T-cell (primary cell): ENCODE measurements at regions not wholly inside any gene's neighbourhood (a gene's known extent, or its start where the extent isn't known, plus 50 kb on each side); places are given as distances from the start of the nearest gene placed in this dataset.
A peak's percentile ranks its signal among the peaks of the same experiment; 100 is the strongest.
"Not testable (repeated sequence)": the region's sequence is repeated elsewhere in the genome, so short reads cannot be mapped to it uniquely, and the experiment has no call there.

Experiments
- ATAC-seq, 4 experiments: fragments of 200-7000 bp in 3 of 4; fragments of 150-1000 bp in 1 of 4; cut with Tn5 transposase; replicated peaks in 1 of 4; 1 replicate in 3 of 4; 2 replicates in 1 of 4; pipeline ENCODE4 v1.10.0; 2021; ENCODE audit warnings: moderate library complexity in 3 of 4, mild to moderate bottlenecking in 2 of 4, moderate number of reproducible peaks in 1 of 4
- CTCF ChIA-PET, 2 donors: fragments of 300-600 bp; sonication (Branson Sonifier 250); formaldehyde crosslinking; loops; one replicate each; lab custom pipeline; 2022; ENCODE audit warnings: antibody characterized with exemption in 2 of 2; lab: Charles Lee
- POLR2A ChIA-PET, 2 donors: fragments of 300-600 bp; sonication (Branson Sonifier 250); formaldehyde crosslinking; loops; one replicate each; lab custom pipeline; 2022; ENCODE audit warnings: antibody characterized with exemption in 2 of 2; lab: Charles Lee
- DNase-seq, 35 experiments: peaks; one replicate each; pipeline versions ENCODE4 v3.0.0 to v3.0.0-alpha.2; 2013 to 2023
- H3K27ac ChIP-seq: one replicate; pipeline ENCODE4 v1.5.1; 2013; ENCODE audit warnings: low read length
- H3K27me3 ChIP-seq, 2 experiments: replicated peaks in 1 of 2; 1 replicate in 1 of 2; 2 replicates in 1 of 2; pipeline versions ENCODE4 v1.6.1 to v1.7.0; 2013; ENCODE audit warnings: low read length in 1 of 2, mixed read lengths in 1 of 2; ENCODE audit not compliant: control insufficient read depth in 2 of 2, insufficient read depth in 2 of 2; ENCODE audit errors: extremely low read depth in 1 of 2
- H3K36me3 ChIP-seq, 2 donors: 1 replicate in 1 of 2; 2 replicates in 1 of 2; pipeline versions ENCODE4 v1.6.1 to v1.7.0; 2013; ENCODE audit warnings: low read length in 1 of 2; ENCODE audit not compliant: control insufficient read depth in 2 of 2, insufficient read depth in 1 of 2; ENCODE audit errors: extremely low read depth in 1 of 2
- H3K4me1 ChIP-seq, 2 experiments: 1 replicate in 1 of 2; 2 replicates in 1 of 2; pipeline versions ENCODE4 v1.6.1 to v1.7.0; 2013; ENCODE audit warnings: low read length in 2 of 2, mixed read lengths in 1 of 2; ENCODE audit not compliant: insufficient read depth in 2 of 2, control insufficient read depth in 1 of 2; ENCODE audit errors: extremely low read depth in 1 of 2
- H3K4me3 ChIP-seq, 2 donors: 1 replicate in 1 of 2; 2 replicates in 1 of 2; pipeline versions ENCODE4 v1.5.1 to v1.7.0; 2013; ENCODE audit warnings: mild to moderate bottlenecking in 2 of 2, low read length in 1 of 2, moderate library complexity in 1 of 2; ENCODE audit not compliant: control insufficient read depth in 1 of 2; ENCODE audit errors: extremely low read depth in 1 of 2
- H3K9me3 ChIP-seq: 2 replicates; pipeline ENCODE4 v1.7.0; 2013
- H3K27ac Mint-ChIP-seq, 2 donors: one replicate each; pipeline ENCODE4 v1.8.0; 2020 to 2021; ENCODE audit warnings: mild to moderate bottlenecking in 2 of 2, mixed read lengths in 2 of 2
- H3K27me3 Mint-ChIP-seq, 2 donors: one replicate each; pipeline ENCODE4 v1.8.0; 2021 to 2022; ENCODE audit warnings: mixed read lengths in 2 of 2
- H3K36me3 Mint-ChIP-seq: one replicate; pipeline ENCODE4 v1.8.0; 2021; ENCODE audit warnings: mixed read lengths
- H3K4me1 Mint-ChIP-seq, 3 donors: one replicate each; pipeline ENCODE4 v1.8.0; 2020 to 2022; ENCODE audit warnings: mixed read lengths in 3 of 3, mild to moderate bottlenecking in 1 of 3
- H3K4me3 Mint-ChIP-seq, 3 donors: one replicate each; pipeline ENCODE4 v1.8.0; 2020 to 2022; ENCODE audit warnings: mild to moderate bottlenecking in 3 of 3, mixed read lengths in 3 of 3, moderate library complexity in 3 of 3
- H3K9me3 Mint-ChIP-seq, 3 donors: one replicate each; pipeline ENCODE4 v1.8.0; 2020 to 2022; ENCODE audit warnings: mixed read lengths in 3 of 3
- WGBS: methylation state at CpG from one replicate; pipeline ENCODE4 v1.1.5; 2013; ENCODE audit warnings: missing lambda C conversion rate; ENCODE audit not compliant: insufficient coverage; 5-methylcytosine and 5-hydroxymethylcytosine counted together

DNA sequence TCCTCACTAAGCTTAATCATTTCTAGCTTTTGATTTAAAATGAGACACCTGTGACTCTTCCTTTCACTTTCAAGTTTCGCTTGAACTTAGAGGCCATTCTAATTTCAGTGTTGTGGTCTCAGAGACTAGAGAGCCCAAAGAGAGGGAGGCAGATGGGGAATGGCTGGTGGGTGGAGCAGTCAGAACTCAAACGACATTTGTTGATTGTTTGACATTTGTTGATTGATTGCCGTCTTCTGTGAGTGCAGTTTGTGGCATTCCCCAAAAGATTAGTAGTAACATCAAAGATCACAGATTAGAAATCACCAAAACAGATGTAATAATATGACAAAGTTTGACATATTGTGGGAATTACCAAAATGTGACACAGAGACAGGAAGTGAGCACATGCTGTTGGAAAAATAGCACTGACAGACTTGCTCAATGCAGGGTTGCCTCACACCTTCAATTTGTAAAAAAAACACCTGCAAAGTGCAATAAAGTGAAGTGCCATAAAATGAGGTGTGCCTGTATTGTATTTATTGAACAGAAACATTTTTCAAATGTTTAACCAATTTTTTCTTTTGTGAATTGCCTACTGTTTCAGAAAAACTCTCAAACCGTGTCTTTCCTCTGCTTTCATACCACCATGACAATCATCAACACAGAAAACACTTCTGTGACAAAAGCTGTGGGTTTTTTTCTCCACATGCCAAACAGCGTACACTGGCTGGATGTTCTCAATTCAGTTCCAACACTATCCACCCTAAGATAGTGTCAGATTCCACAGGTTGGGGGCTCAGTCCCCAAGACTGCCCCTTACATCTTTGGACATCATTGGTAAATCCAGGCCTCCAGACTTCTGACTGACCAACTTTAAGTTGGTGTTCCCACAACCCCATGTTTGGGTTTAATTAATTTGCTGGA, 376.3 kb upstream of the RGS6 start:
- ATAC-seq (peak; percentile 81 to 92 (median 84)), DNase-seq (peak in 34 of 35 experiments; percentile 10 to 86 (median 52))
- peaks cover 8% of the 10 kb centered on the region for H3K36me3 Mint-ChIP-seq
- Histone ChIP-seq H3K27me3 (no peaks in the 10 kb centered on the region), H3K9me3 (no peaks in the 10 kb centered on the region), H3K4me1 (peaks cover 14 to 46% of the 10 kb centered on the region in 2 experiments), H3K27ac (peak overlapping the region; percentile 85), H3K4me3 (peak overlapping the region in 1 of 2 donors; percentile 18), H3K36me3 (no peaks in the 10 kb centered on the region)
- CTCF ChIA-PET: interaction anchor here in 1 of 2 donors (0.6 to 1.3 kb wide), 4 partner anchors 39 to 1873 kb away, joined by 3 to 4 read pairs (median 4); no protein-coding TSS in a partner anchor
- POLR2A ChIA-PET: interaction anchor here in 1 of 2 donors (0.5 to 1.3 kb wide), 4 partner anchors 20 to 1503 kb away, joined by 3 to 8 read pairs (median 6); partner anchors contain the start of gene RBM25
- H3K4me1 Mint-ChIP-seq: peaks cover 62 to 70% (median 68%) of the 10 kb centered on the region in 3 donors
- 37% methylated on average over 3 of the region's 5 CpGs for WGBS
- no peaks in the 10 kb centered on the region for H3K9me3 Mint-ChIP-seq
- peak overlapping the region; percentile 96 to 97 for H3K27ac Mint-ChIP-seq
- no peaks in the 10 kb centered on the region for H3K27me3 Mint-ChIP-seq
- H3K4me3 Mint-ChIP-seq: peak overlapping the region; percentile 65 to 85 (median 77)

DNA sequence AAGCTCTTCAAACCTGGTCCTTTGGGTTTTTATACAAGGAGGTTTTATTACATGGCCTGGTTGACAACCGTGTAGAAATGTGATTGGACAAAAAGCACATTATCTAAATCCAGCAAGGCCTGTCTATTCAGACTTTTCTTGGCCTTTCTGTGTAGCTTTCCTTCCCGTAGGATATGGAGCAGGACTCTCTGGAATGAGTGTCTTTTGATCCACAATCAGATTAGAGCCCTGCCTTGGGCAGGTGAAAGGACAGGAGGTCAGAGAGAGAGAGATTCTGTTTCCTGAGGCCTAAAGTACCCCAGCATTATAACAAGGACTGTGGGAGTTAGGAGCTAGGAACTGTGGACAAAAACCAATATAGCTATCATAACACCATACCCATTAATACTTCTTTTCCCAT, 375.5 kb upstream of the RGS6 start:
- Mint-ChIP-seq H3K36me3 (peaks cover 8% of the 10 kb centered on the region), H3K9me3 (no peaks in the 10 kb centered on the region), H3K4me1 (peaks cover 54 to 63% (median 60%) of the 10 kb centered on the region in 3 donors), H3K27ac (peak overlapping the region; percentile 96 to 97), H3K4me3 (peak overlapping the region in 2 of 3 donors; percentile 21 to 85), H3K27me3 (no peaks in the 10 kb centered on the region)
- H3K4me3 ChIP-seq: no peak overlapping the region
- no peaks in the 10 kb centered on the region for H3K9me3 ChIP-seq
- ChIA-PET POLR2A (interaction anchor here in 1 of 2 donors (0.5 to 0.6 kb wide), 2 partner anchors 20 to 1224 kb away, joined by 3 read pairs; no protein-coding TSS in a partner anchor), CTCF (interaction anchor here in 1 of 2 donors (1.2 kb wide), 1 partner anchor 38 kb away, joined by 4 read pairs; no protein-coding TSS in a partner anchor)
- H3K27me3 ChIP-seq: no peaks in the 10 kb centered on the region
- WGBS: 71% methylated on average over 1 of the region's 2 CpGs
- ATAC-seq: no peak
- peaks cover 14 to 46% of the 10 kb centered on the region in 2 experiments for H3K4me1 ChIP-seq
- no peak for DNase-seq
- peak overlapping the region; percentile 85 for H3K27ac ChIP-seq
- no peaks in the 10 kb centered on the region for H3K36me3 ChIP-seq

DNA sequence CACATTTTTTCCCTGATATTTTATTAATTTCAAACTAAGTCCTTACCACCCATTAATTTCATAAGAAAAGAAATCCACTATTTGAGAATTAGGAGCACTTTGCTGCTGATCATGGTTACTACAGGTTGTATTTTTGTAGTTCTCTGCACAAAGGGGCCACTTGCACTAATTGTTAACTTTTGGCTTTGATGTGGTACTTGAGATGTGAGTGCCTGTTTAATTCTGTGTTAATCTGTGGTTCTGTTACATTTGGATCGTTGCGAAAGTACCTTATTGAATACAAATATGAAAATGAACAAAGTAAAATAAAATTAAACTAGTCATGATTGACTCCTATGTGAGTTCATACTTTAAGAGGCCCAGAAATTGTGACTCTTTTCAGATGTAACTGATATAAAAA, 374.9 kb upstream of the RGS6 start:
- Mint-ChIP-seq H3K4me3 (peak overlapping the region in 1 of 3 donors; percentile 85), H3K27ac (peak overlapping the region; percentile 96 to 97), H3K36me3 (peaks cover 8% of the 10 kb centered on the region), H3K4me1 (peaks cover 51 to 61% (median 58%) of the 10 kb centered on the region in 3 donors), H3K27me3 (no peaks in the 10 kb centered on the region), H3K9me3 (no peaks in the 10 kb centered on the region)
- no CpG with 5 or more reads among the region's 2 CpGs for WGBS
- no peak for ATAC-seq
- Histone ChIP-seq H3K4me3 (no peak overlapping the region), H3K36me3 (no peaks in the 10 kb centered on the region), H3K4me1 (peaks cover 14 to 46% of the 10 kb centered on the region in 2 experiments), H3K9me3 (no peaks in the 10 kb centered on the region), H3K27ac (peak overlapping the region; percentile 85), H3K27me3 (no peaks in the 10 kb centered on the region)
- POLR2A ChIA-PET: interaction anchor here in 1 of 2 donors (0.5 to 0.6 kb wide), 2 partner anchors 19 to 1224 kb away, joined by 3 read pairs; no protein-coding TSS in a partner anchor
- DNase-seq: no peak
- CTCF ChIA-PET: interaction anchor here in 1 of 2 donors (1.2 kb wide), 1 partner anchor 37 kb away, joined by 4 read pairs; no protein-coding TSS in a partner anchor

DNA sequence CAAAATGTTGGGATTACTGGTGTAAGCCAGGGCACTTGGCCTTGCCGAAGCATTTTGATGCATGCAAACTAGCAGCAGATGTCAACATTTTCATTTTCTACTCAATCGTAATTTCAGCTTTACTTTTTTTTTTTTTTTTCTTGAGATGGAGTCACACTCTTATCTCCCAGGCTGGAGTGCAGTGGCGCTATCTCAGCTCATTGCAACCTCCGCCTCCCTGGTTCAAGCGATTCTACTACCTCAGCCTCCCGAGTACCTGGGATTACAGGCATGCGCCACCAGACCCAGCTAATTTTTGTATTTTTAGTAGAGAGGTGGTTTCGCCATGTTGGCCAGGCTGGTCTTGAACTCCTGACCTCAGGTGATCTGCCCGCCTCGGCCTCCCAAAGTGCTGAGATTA, 373.3 kb upstream of the RGS6 start:
- H3K4me3 ChIP-seq, H3K27ac ChIP-seq, H3K36me3 ChIP-seq, H3K36me3 Mint-ChIP-seq, H3K27me3 ChIP-seq, ATAC-seq, H3K9me3 Mint-ChIP-seq, DNase-seq, H3K27ac Mint-ChIP-seq, POLR2A ChIA-PET, H3K4me3 Mint-ChIP-seq, H3K27me3 Mint-ChIP-seq, H3K9me3 ChIP-seq: not testable (repeated sequence)
- H3K4me1 Mint-ChIP-seq: peaks cover 37 to 51% (median 46%) of the 10 kb centered on the region in 3 donors
- H3K4me1 ChIP-seq: peaks cover 11 to 32% of the 10 kb centered on the region in 2 experiments
- WGBS: 97% methylated on average over 5 of the region's 10 CpGs
- CTCF ChIA-PET: interaction anchor here in 1 of 2 donors (0.6 kb wide), 1 partner anchor 110 kb away, joined by 4 read pairs; no protein-coding TSS in a partner anchor

DNA sequence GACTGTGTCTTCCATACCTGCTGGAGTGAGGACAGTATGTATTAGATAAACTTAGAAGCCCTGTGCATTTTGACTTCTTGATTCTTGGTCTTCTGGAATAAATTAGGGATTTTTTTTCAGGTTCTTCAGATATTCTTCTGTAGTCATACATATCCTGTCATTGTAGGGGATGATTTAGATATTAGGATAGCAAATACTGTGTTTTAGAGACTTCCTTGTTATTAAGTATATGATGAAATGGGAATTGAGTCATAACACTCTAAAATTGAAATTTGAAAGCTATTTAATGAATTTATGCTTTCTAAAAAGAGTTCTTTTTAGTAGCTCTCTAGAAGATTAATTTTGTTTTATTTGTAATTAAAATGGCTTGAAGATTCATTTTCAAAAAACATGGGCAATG, 371.5 kb upstream of the RGS6 start:
- CTCF ChIA-PET: no interaction called here
- peaks cover 11 to 15% of the 10 kb centered on the region in 2 experiments for H3K4me1 ChIP-seq
- H3K4me3 Mint-ChIP-seq: no peak overlapping the region
- H3K4me3 ChIP-seq: no peak overlapping the region
- H3K27ac ChIP-seq: no peak overlapping the region
- POLR2A ChIA-PET: no interaction called here
- H3K27me3 Mint-ChIP-seq: no peaks in the 10 kb centered on the region
- H3K36me3 Mint-ChIP-seq: peaks cover 6% of the 10 kb centered on the region
- peaks cover 19 to 37% (median 31%) of the 10 kb centered on the region in 3 donors for H3K4me1 Mint-ChIP-seq
- ATAC-seq (no peak), DNase-seq (no peak)
- H3K36me3 ChIP-seq: no peaks in the 10 kb centered on the region
- H3K9me3 ChIP-seq: no peaks in the 10 kb centered on the region
- H3K27ac Mint-ChIP-seq: no peak overlapping the region
- H3K27me3 ChIP-seq: no peaks in the 10 kb centered on the region
- no peaks in the 10 kb centered on the region for H3K9me3 Mint-ChIP-seq

DNA sequence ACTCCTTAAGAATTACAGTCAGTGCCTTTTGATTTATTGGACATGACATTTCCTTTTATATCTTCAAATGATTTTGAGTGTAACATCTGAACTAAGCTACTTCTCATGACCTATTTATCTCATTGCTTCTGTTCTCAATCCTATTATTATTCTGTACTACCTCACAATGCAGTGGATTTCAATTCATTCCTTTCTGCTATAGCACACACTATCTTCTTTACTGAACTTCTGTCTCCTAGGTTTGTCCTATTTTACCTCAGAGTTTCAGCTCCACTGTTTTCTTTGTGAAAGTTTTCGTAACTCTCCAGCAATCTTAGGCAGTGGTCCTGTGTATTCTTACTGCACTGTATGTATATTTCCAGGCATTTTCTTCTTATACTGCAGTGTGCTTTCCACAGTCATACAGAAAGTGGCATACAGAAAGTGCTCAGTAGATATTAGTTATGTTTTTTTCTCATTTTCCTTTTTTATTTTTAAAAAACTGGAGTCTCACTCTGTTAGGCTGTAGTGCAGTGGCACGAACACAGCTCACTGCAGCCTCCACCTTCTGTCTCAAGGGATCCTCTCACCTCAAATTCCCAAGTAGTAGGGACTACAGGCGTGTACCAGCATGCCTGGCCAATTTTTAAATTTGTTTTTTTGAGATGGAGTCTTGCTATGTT, 368.6 kb upstream of the RGS6 start:
- Histone ChIP-seq H3K36me3 (no peaks in the 10 kb centered on the region), H3K9me3 (no peaks in the 10 kb centered on the region), H3K4me3 (no peak overlapping the region), H3K27ac (no peak overlapping the region), H3K4me1 (peaks cover 0 to 4% of the 10 kb centered on the region in 2 experiments), H3K27me3 (no peaks in the 10 kb centered on the region)
- ATAC-seq (no peak), DNase-seq (no peak)
- CTCF ChIA-PET: no interaction called here
- POLR2A ChIA-PET: no interaction called here
- H3K27me3 Mint-ChIP-seq: no peaks in the 10 kb centered on the region
- no CpG with 5 or more reads among the region's 3 CpGs for WGBS
- H3K36me3 Mint-ChIP-seq: peaks cover 2% of the 10 kb centered on the region
- no peaks in the 10 kb centered on the region for H3K9me3 Mint-ChIP-seq
- no peak overlapping the region for H3K4me3 Mint-ChIP-seq
- H3K4me1 Mint-ChIP-seq: peaks cover 9 to 18% (median 12%) of the 10 kb centered on the region in 3 donors
- H3K27ac Mint-ChIP-seq: no peak overlapping the region
